HG03066 (cell line): ENCODE measurements at regions not wholly inside any gene's neighbourhood (a gene's known extent, or its start where the extent isn't known, plus 50 kb on each side); places are given as distances from the start of the nearest gene placed in this dataset.
"Not testable (repeated sequence)": the region's sequence is repeated elsewhere in the genome, so short reads cannot be mapped to it uniquely, and the experiment has no call there.

Source experiments
- ATAC-seq: cut with Tn5 transposase; IDR thresholded peaks from one replicate; pipeline ENCODE4 v1.9.1; 2021; ENCODE audit warnings: low read depth; ENCODE audit not compliant: unreplicated experiment

DNA sequence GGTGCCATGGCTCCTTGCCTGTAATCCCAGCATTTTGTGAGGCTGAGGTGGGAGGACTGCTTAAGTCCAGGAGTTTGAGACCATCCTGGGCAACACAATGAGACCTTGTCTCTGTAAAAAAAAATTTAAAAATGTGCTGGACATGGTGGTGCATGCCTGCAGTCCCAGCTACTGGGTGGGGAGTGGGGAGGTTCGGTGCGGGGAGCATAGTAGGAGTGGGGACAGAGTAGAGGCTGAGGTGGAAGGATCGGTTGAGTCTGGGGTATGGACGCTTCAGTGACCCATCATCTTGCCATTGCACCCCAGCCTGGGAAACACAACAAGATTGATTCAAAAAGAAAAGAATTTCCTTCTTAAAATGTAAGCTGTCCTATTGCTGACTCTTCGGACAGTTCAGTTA lies 1490.0 kb upstream of the GBE1 start:
- no peak for ATAC-seq

DNA sequence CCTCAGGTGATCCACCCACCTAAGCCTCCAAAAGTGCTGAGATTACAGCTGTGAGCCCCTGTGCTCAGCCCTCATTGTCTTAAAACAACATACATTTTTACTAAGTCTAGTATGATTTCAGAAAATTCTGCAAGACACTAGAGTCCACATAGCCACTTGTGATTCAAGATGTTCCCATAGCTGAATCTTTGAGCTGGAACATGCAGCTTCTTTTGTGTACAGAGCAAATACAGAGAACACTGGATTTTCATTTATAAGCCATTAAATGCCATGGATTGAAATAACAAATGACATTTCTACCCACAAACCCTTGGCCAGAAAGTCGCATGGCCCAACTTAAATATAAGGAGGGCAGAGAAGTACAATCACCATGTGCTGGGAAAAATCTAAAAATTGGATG lies 1489.2 kb upstream of the GBE1 start:
- ATAC-seq: no peak

DNA sequence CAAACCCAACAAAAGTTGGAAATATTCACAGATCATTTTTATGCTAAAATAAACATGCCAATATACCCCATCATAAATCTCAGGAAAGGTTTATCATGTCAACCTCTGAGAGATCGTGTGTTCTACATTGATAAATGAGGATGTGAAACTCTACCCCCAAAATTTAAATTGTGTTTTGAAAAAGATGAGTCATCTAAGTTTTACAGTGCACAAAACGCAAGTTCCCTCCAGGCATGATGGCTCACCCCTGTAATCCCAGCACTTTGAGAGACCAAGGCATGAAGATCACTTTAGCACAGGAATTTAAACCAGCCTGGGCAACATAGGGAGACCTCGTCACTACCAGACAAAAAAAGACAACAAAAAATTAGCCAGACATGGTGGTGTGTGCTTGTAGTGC lies 1487.0 kb upstream of the GBE1 start:
- no peak for ATAC-seq

DNA sequence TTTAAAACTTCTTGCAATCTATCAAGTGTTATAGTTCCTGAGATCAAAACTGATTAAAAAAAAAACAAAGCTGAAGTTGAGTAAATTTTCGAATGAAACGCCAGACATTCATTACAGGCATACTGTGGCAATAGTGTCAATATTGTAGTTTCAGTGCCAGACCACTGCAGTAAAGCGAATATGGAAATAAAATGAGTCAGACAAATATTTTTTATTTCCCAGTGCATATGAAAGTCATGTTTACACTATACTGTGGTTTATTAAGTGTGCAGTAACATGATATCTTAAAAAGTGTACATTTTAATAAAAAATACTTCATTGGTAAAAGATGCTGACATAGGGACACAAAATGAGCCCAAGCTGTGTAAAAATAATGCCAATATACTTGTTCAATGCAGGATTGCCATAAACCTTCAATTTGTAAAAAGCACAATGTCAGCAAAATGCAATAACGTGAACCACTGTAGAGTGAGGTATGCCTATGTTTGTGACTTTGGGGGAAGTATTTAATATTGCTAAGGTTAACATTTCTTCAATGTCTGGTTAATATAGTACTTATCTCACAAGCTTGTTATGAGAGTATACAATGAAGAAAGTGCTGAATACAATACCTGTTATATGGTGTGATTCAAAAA lies 1473.9 kb upstream of the GBE1 start:
- no peak for ATAC-seq

DNA sequence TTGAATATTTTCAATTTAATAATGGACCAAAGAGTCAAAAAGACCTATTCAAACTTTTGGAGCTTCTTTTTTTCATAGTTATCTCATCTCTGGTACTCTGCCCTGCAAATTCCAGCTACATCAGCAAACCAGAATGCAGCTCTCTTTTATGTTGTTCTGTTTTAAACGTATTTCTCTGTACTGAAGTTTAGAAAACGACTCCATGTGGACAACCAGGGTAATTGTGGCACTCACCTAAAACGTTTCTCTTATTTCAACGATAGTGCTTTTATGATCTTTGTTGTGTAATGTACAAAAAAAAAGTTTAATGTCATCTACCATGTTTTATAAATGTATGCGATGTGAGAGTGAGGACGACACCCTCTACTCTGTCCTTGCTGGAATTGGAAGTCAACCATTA lies 1472.3 kb upstream of the GBE1 start:
- ATAC-seq: no peak

DNA sequence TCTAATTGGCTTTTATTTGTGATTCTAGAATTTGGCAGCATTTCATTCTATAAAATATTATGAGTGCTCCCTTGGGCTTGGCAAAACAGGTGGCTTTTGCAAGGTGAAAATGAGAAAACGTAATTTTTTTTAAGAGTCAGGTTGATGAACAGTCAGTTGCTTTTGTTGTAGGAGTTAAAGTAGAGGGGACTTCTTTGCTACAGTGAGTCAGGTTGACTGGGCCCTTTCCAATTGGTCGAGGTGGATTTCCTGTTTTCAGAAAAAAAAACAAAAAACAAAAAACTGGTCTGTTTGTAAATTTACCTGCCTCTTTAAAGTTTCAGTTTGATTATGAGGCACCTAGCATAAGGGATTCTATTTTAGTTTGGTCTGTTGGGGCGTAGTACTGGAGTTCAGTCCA lies 1469.4 kb upstream of the GBE1 start:
- no peak for ATAC-seq

DNA sequence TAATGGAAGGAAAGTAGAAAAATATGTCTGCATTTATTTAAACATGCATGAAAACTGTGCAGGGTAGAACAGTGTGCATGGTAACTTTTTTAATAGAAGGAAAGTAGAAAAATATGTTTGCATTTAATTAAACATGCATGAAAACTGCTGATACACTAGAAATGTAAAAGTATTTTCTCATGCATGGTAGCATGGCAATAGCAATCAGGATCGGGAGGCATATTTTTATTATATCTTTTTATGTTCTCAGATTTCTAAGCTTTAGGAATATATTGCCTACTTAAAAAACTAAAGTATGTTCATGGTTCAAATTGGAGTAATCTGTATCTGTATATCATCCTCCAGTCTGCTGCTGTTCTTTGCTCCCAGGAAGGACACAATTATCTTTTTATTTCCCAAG lies 1468.9 kb upstream of the GBE1 start:
- no peak for ATAC-seq

DNA sequence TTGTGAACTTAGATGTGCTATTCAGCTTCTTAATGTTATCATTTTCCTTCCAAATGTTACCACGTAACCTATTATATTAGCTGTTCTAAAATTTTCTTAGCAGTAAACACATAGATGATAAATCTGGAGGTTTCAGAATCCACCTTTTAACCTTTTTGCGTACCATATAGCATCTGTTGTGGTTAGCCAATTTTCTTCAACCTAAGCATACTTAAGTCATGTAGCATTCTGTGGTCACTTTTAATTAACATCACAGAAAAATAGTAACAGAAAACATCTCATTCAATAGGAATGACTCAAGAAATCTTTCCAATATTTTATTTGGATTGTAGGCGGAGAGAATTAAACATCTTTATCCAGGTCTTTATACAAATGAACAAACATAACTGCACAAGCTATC lies 1465.3 kb upstream of the GBE1 start:
- no peak for ATAC-seq

DNA sequence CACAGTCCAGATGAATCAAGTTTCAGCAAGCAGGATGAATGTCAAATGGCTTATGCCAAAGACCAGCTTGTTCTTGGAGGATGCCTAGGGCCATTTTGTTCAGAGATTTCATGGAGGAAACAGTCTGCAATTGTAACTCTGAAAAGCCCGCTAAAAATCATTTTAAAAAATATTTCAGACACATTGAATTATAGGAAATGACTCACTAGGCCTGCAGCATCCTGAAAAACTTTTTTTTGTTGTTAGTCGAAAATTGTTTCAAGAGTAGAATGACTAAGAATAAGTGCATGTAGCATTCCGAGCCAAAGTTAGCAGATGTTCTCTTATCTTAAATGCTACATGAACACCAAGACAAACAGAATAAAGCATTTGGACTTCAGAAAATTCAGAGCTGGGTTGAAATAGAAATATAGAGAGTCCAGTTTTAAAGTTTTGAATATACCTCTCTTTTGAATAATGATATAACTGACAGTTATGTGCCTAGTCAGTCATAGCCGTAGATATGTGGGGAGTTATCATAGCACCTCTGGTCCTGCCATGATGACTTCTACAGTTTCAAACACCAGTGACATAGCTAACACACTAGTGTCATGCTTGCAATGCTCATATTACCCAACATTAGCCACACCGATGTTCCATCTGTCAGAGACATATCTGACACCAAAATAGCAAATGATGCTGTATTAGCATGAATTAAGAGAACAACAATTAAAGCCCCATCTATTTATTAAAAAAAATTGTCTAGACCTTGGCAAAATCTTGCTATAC lies 1462.8 kb upstream of the GBE1 start:
- ATAC-seq: no peak

DNA sequence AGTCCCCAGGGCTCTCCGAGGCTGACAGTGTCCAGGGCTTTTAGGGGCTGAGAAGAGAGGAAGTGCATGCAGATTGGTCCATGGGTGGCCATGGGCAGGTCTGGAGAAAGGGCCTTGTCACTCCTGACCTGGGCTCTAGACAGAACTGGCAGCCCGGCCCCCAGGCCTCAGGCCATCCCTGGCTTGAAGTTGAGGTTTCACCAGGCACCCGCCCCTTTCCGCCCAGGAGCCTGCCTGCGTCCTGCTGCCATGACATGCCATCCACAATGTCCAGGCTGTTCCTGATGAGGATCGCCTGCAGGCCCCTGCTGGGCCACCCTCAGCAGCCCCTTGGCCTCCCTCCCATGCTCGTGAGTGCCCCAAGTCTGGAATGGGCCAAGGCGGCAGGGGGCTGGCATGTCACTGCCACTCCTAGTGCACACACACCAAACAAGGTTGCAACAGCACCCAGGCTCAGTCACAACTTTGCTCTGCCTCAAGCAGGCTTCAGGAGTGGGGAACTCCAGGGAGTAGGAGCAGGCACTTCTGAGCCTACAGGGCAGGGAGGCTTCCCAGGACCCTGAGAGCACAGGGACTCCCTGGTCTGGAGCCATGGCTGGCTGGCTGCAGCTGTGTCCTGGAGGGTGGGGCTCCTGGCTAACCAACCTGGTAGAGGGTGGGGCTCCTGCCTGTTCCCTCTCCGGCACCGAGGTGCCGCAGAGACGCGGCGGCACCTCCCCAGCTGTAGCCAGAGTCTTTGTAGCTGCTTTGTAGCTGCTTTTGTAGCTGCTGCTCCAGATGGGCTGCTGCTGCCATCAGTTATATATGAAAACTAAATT lies 1457.1 kb upstream of the GBE1 start:
- ATAC-seq: no peak

DNA sequence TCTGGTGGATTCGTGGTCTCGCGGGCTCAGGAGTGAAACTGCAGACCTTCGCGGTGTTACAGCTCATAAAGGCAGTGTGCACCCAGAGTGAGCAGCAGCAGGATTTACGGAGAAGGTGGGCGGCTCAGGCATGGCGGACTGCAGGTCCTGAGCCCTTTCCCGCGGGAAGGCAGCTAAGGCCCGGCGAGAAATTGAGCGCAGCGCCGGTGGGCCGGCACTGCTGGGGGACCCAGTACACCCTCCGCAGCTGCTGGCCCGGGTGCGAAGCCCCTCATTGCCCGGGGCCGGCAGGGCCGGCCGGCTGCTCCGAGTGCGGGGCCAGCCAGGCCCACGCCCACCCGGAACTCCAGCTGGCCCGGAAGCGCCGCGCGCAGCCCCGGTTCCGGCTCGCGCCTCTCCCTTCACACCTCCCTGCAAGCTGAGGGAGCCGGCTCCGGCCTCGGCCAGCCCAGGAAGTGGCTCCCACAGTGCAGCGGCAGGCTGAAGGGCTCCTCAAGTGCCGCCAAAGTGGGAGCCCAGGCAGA lies 1456.2 kb upstream of the GBE1 start:
- ATAC-seq: not testable (repeated sequence)

DNA sequence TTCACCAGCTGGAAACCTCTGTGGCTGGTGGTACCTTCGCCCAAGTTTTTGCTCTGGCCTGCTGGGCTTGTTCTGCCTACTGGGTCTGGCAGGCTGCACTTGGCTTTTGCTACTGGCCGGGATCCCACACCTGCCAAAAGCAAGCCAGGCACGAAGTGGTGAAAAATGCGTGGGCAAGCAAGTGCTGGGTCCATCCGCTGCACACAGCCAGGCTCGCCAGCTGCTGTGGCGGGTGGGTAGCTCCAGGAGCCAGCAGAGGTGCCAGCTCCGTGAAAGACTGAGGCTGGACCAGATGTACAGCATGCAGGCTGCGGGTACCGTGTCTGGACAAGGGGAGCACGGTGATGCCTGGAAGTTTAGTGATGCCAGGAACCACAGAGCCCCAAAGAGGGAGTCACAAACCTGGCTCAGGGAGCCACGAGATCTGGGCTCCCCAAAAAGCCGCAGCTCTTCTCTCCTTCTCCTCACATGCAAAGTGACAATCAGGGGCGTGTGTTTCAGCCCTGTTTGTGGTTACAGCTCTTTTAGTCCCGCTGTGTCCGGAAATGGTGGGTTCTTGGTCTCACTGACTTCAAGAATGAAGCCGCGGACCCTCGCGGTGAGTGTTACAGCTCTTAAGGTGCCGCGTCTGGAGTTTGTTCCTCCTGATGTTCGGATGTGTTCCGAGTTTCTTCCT lies 1455.6 kb upstream of the GBE1 start:
- no peak for ATAC-seq

DNA sequence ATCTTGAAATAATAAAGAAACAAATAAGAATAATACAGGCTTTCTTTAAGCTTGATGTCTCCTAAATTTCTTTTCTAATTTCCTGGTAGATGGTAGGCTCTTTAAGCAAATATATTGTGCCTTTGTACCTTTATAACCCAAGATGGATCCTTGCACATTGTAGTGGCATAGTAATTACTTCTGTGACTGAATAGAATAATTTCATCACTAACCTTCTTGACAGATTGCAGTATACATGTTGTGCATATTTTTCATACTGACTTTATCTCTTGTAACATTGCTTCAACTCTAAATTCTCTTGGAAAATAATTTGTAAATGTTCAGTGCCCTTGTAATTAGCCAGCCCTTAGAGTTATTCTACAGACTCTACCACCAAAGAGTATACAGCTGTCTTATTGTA lies 1433.8 kb upstream of the GBE1 start:
- ATAC-seq: no peak

DNA sequence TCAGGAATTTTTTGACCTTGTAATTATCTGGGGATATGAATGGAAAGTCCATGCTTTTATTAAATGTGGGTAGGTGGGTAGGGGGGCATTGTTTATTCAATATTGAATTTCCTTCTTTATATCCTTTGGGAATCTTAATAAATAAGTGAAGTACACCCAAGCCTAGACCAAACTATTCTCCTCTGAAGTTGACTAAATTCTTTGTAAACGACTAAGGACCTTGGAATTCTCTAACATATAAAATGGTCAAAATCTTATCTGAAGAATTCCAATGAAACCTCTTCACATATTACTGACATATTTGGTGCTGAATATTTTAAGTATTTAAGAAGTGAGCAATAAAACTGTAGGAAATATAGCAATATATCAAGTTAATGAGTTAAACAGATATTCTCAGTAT lies 1432.1 kb upstream of the GBE1 start:
- no peak for ATAC-seq

DNA sequence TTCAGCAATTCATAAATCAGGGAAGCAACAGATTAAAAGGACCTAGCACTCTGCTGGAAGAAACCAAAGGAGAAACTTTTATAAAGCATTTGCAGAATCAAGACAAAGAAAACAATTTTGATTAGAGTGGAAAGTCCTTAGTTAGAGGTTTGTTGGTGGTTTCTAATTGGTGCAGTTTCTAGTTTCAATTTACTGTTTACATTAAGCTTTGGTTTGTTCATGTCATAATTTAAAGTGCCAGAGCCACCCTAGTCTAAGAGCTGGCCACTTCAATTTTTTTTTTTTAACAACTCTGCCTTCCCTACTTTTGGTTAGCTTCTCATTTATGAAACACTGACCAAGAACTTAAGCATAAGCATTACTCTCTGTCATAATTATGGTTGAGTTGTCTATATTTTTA lies 1428.2 kb upstream of the GBE1 start:
- no peak for ATAC-seq

DNA sequence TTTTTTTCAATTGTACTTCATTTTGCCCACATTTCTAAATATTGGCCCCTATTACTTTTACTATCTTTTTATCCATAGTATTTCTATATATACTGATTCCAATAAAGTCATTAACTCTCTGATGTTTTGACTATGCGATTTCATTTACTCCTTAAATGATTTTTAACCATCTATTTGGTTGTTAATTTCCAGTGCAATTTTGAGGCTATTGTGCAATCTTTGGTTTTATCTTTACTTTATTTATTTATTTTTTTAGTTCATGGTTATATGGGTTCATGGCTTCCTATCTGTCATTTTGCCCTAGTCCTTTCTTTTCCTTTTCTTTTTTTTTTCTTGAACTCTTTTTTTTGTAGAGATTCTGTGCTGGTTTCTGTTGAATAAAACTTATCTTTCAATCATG lies 1408.0 kb upstream of the GBE1 start:
- no peak for ATAC-seq

DNA sequence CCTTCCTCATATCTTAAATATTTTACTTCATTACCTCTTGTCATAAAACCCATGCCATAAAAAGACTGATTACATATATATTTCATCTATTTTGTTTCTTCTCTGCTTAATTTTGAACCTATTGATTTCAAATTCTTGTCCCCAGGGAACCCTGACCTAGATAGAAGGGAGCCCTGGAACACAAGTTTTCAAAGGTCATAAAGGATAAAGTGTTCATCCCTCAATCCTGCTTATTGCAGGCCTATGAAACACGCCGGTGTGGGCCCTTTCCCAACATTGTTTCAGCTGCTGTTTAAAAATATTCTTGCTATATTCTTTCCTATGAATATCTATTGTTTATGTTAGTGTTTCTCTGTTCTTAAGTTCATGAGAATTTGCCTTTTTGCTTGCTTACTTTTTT lies 1389.5 kb upstream of the GBE1 start:
- ATAC-seq: no peak

DNA sequence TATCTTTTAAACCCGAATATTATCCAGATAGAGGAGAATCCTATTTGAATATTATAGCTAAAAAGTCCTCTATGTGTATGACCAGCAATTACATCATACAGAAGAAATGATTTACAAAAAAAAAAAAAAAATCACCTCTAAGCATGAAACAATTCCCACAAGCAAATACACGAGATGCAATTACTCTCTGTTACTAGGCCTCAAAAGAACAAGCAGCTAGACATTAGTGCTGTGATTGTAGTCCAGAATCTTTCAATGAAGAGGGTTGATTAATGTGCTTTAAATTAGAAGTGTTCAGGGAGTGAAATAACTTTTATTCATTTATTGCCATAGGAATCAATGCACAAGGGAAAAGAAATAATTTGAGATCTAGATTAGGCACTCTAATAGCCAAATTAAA lies 1379.5 kb upstream of the GBE1 start:
- ATAC-seq: no peak

DNA sequence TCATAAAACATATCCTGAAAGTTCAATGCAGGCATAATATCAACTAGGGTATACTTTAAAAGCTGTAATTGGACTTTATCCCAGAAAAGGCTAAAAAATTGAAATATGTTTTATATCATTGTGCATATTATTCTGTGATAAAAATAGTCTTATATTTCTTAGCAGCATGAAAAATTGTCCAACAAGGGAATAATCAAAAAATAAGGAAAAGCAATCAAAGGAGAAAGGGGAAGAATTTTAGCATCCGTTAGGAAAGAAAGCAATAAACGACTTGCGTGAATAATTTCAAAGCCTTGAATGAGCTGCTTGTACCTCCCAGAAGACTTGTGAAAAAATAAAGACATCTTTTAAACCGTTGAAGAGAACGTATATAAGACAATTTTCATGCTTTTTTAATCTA lies 1369.8 kb upstream of the GBE1 start:
- ATAC-seq: no peak

DNA sequence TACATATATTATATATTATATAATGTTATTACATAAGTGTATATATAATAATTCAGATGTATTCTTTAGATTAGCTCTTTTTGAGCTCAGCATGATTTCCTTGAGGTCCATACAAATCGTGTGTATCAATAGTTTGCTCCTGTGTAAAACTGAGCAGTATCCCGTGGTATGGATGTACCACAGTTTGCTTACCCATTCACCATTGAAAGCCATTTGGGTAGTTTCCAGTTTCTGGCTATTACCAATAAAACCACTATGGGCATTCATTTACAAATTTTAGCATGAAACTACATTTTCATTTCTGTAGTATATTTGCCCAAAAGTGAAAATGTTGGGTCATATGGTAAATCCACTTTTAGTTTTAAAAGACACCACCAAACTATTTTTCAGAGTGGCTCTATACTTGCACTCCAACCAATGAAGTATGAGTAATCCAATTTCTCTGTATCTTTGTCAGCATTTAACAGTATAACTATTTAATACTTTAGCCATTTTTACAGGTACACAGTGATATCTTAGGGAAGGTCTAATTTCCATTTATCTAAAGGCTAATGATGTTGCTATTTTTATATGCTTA lies 1361.4 kb upstream of the GBE1 start:
- ATAC-seq: no peak

DNA sequence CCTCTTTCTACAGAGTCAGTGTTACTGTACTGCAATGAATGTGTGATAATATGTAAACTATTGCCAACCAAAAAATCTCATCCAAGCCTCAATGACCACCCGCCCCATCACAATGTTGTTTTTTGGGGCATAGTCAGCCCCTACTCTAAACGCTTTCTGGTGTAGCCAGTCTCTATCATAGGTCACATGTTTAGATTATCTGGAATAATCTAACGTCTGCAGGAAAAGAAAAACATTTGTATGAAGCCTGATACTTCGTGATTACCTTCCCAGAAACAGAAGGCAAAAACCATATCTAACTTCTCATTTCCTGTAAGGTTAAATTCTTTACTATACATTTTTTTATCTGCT lies 1331.8 kb upstream of the GBE1 start:
- ATAC-seq: no peak
